ENCODE measurements at regions not wholly inside any gene's neighbourhood (a gene's known extent, or its start where the extent isn't known, plus 50 kb on each side); places are given as distances from the start of the nearest gene placed in this dataset.

GRCh38 chr11:8332891-8333290 lies 69.2 kb upstream of the LMO1 start:
- TF ChIP-seq POLR2A (IDR thresholded peaks at IDR 0.05) = no peak
- TF ChIP-seq CTCF (IDR thresholded peaks at IDR 0.05) = no peak

Measured in body of pancreas (tissue), 4 donors.